ENCODE measurements at regions not wholly inside any gene's neighbourhood (a gene's known extent, or its start where the extent isn't known, plus 50 kb on each side); places are given as distances from the start of the nearest gene placed in this dataset.

DNA sequence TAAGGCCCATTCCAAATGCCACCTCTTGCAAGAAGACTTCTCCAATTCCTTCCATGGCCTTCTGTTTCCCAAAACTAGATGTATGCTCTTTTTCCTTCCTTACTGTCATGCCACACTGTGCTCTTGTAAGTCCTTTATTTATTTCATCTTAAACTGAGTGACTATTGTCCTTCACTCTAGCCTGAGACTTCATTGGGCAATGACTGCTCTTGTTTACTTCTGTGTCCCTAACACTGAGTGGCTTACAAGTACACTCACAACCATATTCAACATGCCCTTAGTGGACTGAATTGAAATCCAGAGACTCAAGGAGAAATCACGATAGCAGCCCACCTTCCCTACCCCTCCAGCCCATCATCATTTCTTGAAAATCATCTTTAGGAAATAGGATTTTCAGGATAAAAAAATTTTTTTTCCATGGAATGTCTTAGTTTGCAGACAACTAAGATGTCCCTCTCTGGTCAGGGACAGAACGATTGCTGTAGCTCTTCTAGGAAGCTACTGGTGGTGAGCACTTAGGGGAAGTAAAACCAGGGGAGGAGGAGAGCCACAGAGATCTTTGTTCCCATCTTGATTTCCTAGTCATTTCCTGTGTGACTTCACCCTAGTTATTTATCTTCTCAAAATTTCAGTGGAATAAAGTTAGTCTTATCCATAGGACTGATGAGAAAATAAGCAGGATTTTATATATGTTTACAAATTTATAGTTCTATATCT, 80.7 kb downstream of the CYRIA start:
- intact Hi-C loops (cut with DNase I) = no loop called here
- Histone ChIP-seq H3K9me3 (no peaks in the 10 kb centered on the region), H3K4me1 (no peaks in the 10 kb centered on the region), H3K27me3 (no peaks in the 10 kb centered on the region), H3K27ac (no peak overlapping the region), H3K36me3 (peaks cover 0 to 30% (median 0%) of the 10 kb centered on the region in 4 donors), H3K4me3 (no peak overlapping the region)
- WGBS, 2 donors = 66 to 72% methylated on average over 2 of the region's 2 CpGs
- no peak for TF ChIP-seq EP300 (IDR thresholded peaks at IDR 0.05)
- TF ChIP-seq POLR2AphosphoS5 (IDR thresholded peaks at IDR 0.05) = no peak
- TF ChIP-seq POLR2A (IDR thresholded peaks at IDR 0.05) = no peak
- TF ChIP-seq, protein P1, sequence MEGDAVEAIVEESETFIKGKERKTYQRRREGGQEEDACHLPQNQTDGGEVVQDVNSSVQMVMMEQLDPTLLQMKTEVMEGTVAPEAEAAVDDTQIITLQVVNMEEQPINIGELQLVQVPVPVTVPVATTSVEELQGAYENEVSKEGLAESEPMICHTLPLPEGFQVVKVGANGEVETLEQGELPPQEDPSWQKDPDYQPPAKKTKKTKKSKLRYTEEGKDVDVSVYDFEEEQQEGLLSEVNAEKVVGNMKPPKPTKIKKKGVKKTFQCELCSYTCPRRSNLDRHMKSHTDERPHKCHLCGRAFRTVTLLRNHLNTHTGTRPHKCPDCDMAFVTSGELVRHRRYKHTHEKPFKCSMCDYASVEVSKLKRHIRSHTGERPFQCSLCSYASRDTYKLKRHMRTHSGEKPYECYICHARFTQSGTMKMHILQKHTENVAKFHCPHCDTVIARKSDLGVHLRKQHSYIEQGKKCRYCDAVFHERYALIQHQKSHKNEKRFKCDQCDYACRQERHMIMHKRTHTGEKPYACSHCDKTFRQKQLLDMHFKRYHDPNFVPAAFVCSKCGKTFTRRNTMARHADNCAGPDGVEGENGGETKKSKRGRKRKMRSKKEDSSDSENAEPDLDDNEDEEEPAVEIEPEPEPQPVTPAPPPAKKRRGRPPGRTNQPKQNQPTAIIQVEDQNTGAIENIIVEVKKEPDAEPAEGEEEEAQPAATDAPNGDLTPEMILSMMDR (IDR thresholded peaks at IDR 0.05) = no peak
- DNase-seq = no peak

DNA sequence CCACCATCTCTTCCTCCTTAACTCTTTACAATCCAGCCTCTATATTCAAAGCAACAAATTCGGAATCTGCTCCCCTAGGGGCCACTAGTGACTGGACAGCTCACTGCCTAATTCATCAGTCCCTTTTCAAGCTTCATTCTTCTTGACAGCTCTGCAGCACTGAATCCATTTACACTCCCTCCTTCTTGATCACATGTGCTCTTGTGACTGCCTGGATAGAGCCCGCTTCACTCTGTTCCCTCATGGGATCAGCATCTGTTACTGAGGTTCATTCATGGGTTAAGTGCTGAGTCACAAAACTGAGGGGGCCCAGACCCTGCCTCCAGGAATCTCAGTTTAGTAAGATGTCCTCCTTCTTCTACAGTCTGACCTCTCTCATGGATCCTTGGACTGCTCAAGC, 81.5 kb downstream of the CYRIA start:
- TF ChIP-seq EP300 (IDR thresholded peaks at IDR 0.05) (no peak), POLR2A (IDR thresholded peaks at IDR 0.05) (no peak), POLR2AphosphoS5 (IDR thresholded peaks at IDR 0.05) (no peak)
- TF ChIP-seq, protein P1 (IDR thresholded peaks at IDR 0.05) = no peak
- intact Hi-C loops (cut with DNase I) = no loop called here
- no peak overlapping the region for H3K4me3 ChIP-seq
- no peak overlapping the region for H3K27ac ChIP-seq
- WGBS, 2 donors = 74 to 86% methylated on average over 2 of the region's 2 CpGs
- no peaks in the 10 kb centered on the region for H3K4me1 ChIP-seq
- H3K36me3 ChIP-seq = peaks cover 0 to 30% (median 0%) of the 10 kb centered on the region in 4 donors
- no peaks in the 10 kb centered on the region for H3K9me3 ChIP-seq
- DNase-seq = no peak
- no peaks in the 10 kb centered on the region for H3K27me3 ChIP-seq

DNA sequence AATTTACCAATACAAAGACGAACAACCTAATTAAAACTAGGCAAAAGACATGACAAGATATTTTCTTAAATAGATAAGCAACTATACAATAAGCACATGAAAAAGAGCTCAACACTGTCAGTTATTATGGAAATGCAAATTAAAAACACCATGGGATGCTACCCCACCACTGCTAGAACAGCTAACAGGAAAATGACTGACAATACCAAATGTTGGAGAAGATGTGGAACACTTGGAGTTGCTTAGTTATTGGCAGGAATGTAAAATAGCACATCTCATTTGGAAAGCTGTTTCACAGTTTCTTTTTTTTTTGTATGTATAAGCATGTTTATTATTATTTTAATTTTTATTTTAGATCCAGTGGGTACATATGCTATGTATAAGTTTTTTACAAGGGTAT, 84.4 kb downstream of the CYRIA start:
- DNase-seq = no peak
- no peaks in the 10 kb centered on the region for H3K9me3 ChIP-seq
- intact Hi-C loops (cut with DNase I) = no loop called here
- 86 to 95% methylated on average over 1 of the region's 1 CpG for WGBS, 2 donors
- no peak overlapping the region for H3K4me3 ChIP-seq
- no peaks in the 10 kb centered on the region for H3K4me1 ChIP-seq
- TF ChIP-seq, protein P1 (IDR thresholded peaks at IDR 0.05) = no peak
- no peak for TF ChIP-seq EP300 (IDR thresholded peaks at IDR 0.05)
- TF ChIP-seq POLR2AphosphoS5 (IDR thresholded peaks at IDR 0.05) = no peak
- no peak for TF ChIP-seq POLR2A (IDR thresholded peaks at IDR 0.05)
- H3K27ac ChIP-seq = no peak overlapping the region
- no peaks in the 10 kb centered on the region for H3K27me3 ChIP-seq
- peaks cover 0 to 11% (median 0%) of the 10 kb centered on the region in 4 donors for H3K36me3 ChIP-seq

DNA sequence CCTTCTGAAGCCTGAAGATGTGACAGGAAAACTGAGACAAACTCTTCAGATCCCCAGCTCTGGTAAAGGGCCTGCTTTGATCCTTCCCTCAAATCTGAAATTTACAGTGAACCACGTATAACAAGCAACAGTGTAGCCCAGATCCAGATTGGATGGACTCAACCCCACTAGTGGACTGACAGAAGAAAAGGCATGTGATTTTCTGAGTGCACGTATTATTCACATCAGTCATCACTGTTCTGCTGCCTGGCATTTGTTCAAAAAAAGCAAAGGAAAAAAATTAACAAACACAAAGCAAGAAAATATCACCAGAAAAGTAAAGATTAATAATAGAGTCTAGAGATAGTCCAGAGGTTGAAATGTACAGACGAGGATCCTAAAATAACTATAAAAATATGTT, 87.6 kb downstream of the CYRIA start:
- H3K4me1 ChIP-seq = no peaks in the 10 kb centered on the region
- DNase-seq = no peak
- no peaks in the 10 kb centered on the region for H3K27me3 ChIP-seq
- H3K27ac ChIP-seq = no peak overlapping the region
- H3K4me3 ChIP-seq = no peak overlapping the region
- TF ChIP-seq POLR2AphosphoS5 (IDR thresholded peaks at IDR 0.05) (no peak), POLR2A (IDR thresholded peaks at IDR 0.05) (no peak), EP300 (IDR thresholded peaks at IDR 0.05) (no peak)
- TF ChIP-seq, protein P1 (IDR thresholded peaks at IDR 0.05) = no peak
- no peaks in the 10 kb centered on the region for H3K9me3 ChIP-seq
- intact Hi-C loops (cut with DNase I) = no loop called here
- peaks cover 0 to 4% (median 0%) of the 10 kb centered on the region in 4 donors for H3K36me3 ChIP-seq
- 62 to 88% methylated on average over 3 of the region's 3 CpGs for WGBS, 2 donors

DNA sequence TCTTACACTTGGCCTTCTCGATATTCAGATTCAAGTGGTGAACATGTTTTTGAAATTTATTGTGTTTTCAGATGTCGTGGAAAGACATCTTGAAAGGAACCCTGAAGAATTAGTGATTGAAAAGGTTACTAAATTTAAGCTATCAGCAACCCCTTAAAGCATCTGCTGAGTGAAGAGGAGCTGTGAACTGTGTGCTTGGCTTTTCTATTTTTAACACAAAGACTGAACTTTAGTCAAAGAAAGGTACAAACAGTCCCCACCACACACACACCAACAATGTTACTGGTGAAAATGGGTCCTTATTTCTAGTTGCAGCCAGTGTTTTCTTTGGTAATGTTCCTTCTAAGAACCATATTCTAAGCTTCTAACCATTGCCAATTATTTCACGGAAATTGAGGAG, 95.1 kb downstream of the CYRIA start:
- Histone ChIP-seq H3K36me3 (peaks cover 0 to 1% (median 0%) of the 10 kb centered on the region in 4 donors), H3K27ac (no peak overlapping the region), H3K4me1 (no peaks in the 10 kb centered on the region), H3K9me3 (no peaks in the 10 kb centered on the region), H3K4me3 (no peak overlapping the region), H3K27me3 (no peaks in the 10 kb centered on the region)
- WGBS, 2 donors = 81% methylated on average over 3 of the region's 3 CpGs
- TF ChIP-seq POLR2A (IDR thresholded peaks at IDR 0.05) (no peak), EP300 (IDR thresholded peaks at IDR 0.05) (no peak), POLR2AphosphoS5 (IDR thresholded peaks at IDR 0.05) (no peak)
- TF ChIP-seq, protein P1 (IDR thresholded peaks at IDR 0.05) = no peak
- intact Hi-C loops (cut with DNase I) = no loop called here
- DNase-seq = no peak

Data from sigmoid colon (tissue), 6 donors.